ENCODE measurements at regions not wholly inside any gene's neighbourhood (a gene's known extent, or its start where the extent isn't known, plus 50 kb on each side); places are given as distances from the start of the nearest gene placed in this dataset.

GRCh38 chr20:12055161-12055560 lies 137.5 kb downstream of the BTBD3 start:
- TF ChIP-seq CTCF (IDR thresholded peaks at IDR 0.05; ENCODE audit: borderline replicate concordance, insufficient read depth, low read depth, low read length), result no peak
- H3K4me3 ChIP-seq (ENCODE audit: low read depth, low read length), result no peak overlapping the region

- TF ChIP-seq CTCF (IDR thresholded peaks at IDR 0.05; ENCODE audit: borderline replicate concordance, insufficient read depth, low read depth, low read length), result no peak
- no peak overlapping the region for H3K4me3 ChIP-seq (ENCODE audit: low read depth, low read length)
Observed at GRCh38 chr20:12056839-12057238, 139.1 kb downstream of the BTBD3 start.

- no peak overlapping the region for H3K4me3 ChIP-seq (ENCODE audit: low read depth, low read length)
- no peak for TF ChIP-seq CTCF (IDR thresholded peaks at IDR 0.05; ENCODE audit: borderline replicate concordance, insufficient read depth, low read depth, low read length)
Observed at GRCh38 chr20:12057778-12058177, 140.1 kb downstream of the BTBD3 start.

GRCh38 chr20:12058216-12058615 lies 140.5 kb downstream of the BTBD3 start:
- no peak for TF ChIP-seq CTCF (IDR thresholded peaks at IDR 0.05; ENCODE audit: borderline replicate concordance, insufficient read depth, low read depth, low read length)
- H3K4me3 ChIP-seq (ENCODE audit: low read depth, low read length), result no peak overlapping the region

- H3K4me3 ChIP-seq (ENCODE audit: low read depth, low read length), result no peak overlapping the region
- TF ChIP-seq CTCF (IDR thresholded peaks at IDR 0.05; ENCODE audit: borderline replicate concordance, insufficient read depth, low read depth, low read length), result no peak
Observed at GRCh38 chr20:12061466-12061865, 143.8 kb downstream of the BTBD3 start.

GRCh38 chr20:12063106-12063684 lies 145.5 kb downstream of the BTBD3 start:
- TF ChIP-seq CTCF (IDR thresholded peaks at IDR 0.05; ENCODE audit: borderline replicate concordance, insufficient read depth, low read depth, low read length), result no peak
- H3K4me3 ChIP-seq (ENCODE audit: low read depth, low read length), result no peak overlapping the region

- no peak overlapping the region for H3K4me3 ChIP-seq (ENCODE audit: low read depth, low read length)
- TF ChIP-seq CTCF (IDR thresholded peaks at IDR 0.05; ENCODE audit: borderline replicate concordance, insufficient read depth, low read depth, low read length), result no peak
Observed at GRCh38 chr20:12064540-12064939, 146.8 kb downstream of the BTBD3 start.

All from GM12875 (cell line).